Mesenchymal stem cell (in vitro differentiated cells and primary cell): ENCODE measurements at regions not wholly inside any gene's neighbourhood (a gene's known extent, or its start where the extent isn't known, plus 50 kb on each side); places are given as distances from the start of the nearest gene placed in this dataset.

Source experiments
- DNase-seq: peaks from one replicate; pipeline ENCODE4 v3.0.0-alpha.2; 2013
- H2AFZ ChIP-seq: one replicate; pipeline ENCODE4 v1.6.1; 2013; ENCODE audit warnings: low read depth, mild to moderate bottlenecking, control low read depth, inconsistent platforms, low read length, moderate library complexity
- H2AK5ac ChIP-seq: 2 replicates; pipeline ENCODE4 v1.6.1; 2013; ENCODE audit warnings: low read length, moderate library complexity, mild to moderate bottlenecking, inconsistent platforms; ENCODE audit not compliant: severe bottlenecking
- H2BK120ac ChIP-seq: one replicate; pipeline ENCODE4 v1.6.1; 2013; ENCODE audit warnings: low read depth, mild to moderate bottlenecking, inconsistent platforms, low read length, moderate library complexity
- H2BK12ac ChIP-seq, 2 experiments: one replicate each; pipeline ENCODE4 v1.6.1; 2013; ENCODE audit warnings: inconsistent platforms in 2 of 2, low read length in 2 of 2, mild to moderate bottlenecking in 2 of 2, moderate library complexity in 2 of 2, control low read depth in 1 of 2
- H2BK15ac ChIP-seq: one replicate; pipeline ENCODE4 v1.6.1; 2013; ENCODE audit warnings: mild to moderate bottlenecking, low read depth, inconsistent platforms; ENCODE audit not compliant: poor library complexity, severe bottlenecking
- H2BK5ac ChIP-seq: 2 replicates; pipeline ENCODE4 v1.6.1; 2013; ENCODE audit warnings: low read depth, mild to moderate bottlenecking, low read length, control low read depth, inconsistent platforms; ENCODE audit not compliant: poor library complexity, severe bottlenecking
- H3K14ac ChIP-seq, 2 experiments: one replicate each; pipeline ENCODE4 v1.6.1; 2013; ENCODE audit warnings: inconsistent platforms in 2 of 2, low read length in 2 of 2, control low read depth in 1 of 2, mild to moderate bottlenecking in 1 of 2, moderate library complexity in 1 of 2
- H3K18ac ChIP-seq, 2 experiments: one replicate each; pipeline ENCODE4 v1.6.1; 2013; ENCODE audit warnings: inconsistent platforms in 2 of 2, low read length in 2 of 2, control low read depth in 1 of 2, low read depth in 1 of 2, mild to moderate bottlenecking in 1 of 2
- H3K23ac ChIP-seq, 2 experiments: one replicate each; pipeline ENCODE4 v1.6.1; 2013; ENCODE audit warnings: inconsistent platforms in 2 of 2, low read length in 2 of 2, mild to moderate bottlenecking in 2 of 2, moderate library complexity in 2 of 2, control low read depth in 1 of 2
- H3K27ac ChIP-seq: 2 replicates; pipeline ENCODE4 v1.5.1; 2013; ENCODE audit warnings: mild to moderate bottlenecking, moderate library complexity, low read length, control low read depth, inconsistent platforms; ENCODE audit not compliant: poor library complexity, severe bottlenecking
- H3K27me3 ChIP-seq, 2 experiments: 2 replicates each; pipeline versions ENCODE4 v1.6.1 to v1.7.0; 2013; ENCODE audit warnings: low read length in 2 of 2, mild to moderate bottlenecking in 2 of 2, moderate library complexity in 2 of 2, control low read depth in 1 of 2, inconsistent platforms in 1 of 2; ENCODE audit not compliant: control insufficient read depth in 1 of 2, insufficient read depth in 1 of 2
- H3K36me3 ChIP-seq, 2 experiments: 2 replicates each; pipeline versions ENCODE4 v1.6.1 to v1.7.0; 2013; ENCODE audit warnings: low read length in 2 of 2, control low read depth in 1 of 2, inconsistent platforms in 1 of 2, low read depth in 1 of 2, mild to moderate bottlenecking in 1 of 2; ENCODE audit not compliant: insufficient read depth in 2 of 2, control insufficient read depth in 1 of 2
- H3K4ac ChIP-seq, 2 experiments: one replicate each; pipeline ENCODE4 v1.6.1; 2013; ENCODE audit warnings: inconsistent platforms in 2 of 2, low read length in 2 of 2, mild to moderate bottlenecking in 2 of 2, moderate library complexity in 2 of 2, control low read depth in 1 of 2, low read depth in 1 of 2
- H3K4me1 ChIP-seq: 2 replicates; pipeline ENCODE4 v1.6.1; 2013; ENCODE audit warnings: low read depth, low read length, control low read depth; ENCODE audit not compliant: control insufficient read depth, insufficient read depth
- H3K4me2 ChIP-seq: 2 replicates; pipeline ENCODE4 v1.6.1; 2013; ENCODE audit warnings: low read length, mild to moderate bottlenecking, inconsistent platforms; ENCODE audit not compliant: poor library complexity, severe bottlenecking
- H3K4me3 ChIP-seq, 2 experiments: 2 replicates each; pipeline versions ENCODE4 v1.5.1 to v1.7.0; 2013; ENCODE audit warnings: low read length in 2 of 2, mild to moderate bottlenecking in 2 of 2, control low read depth in 1 of 2, low read depth in 1 of 2; ENCODE audit not compliant: insufficient read depth in 1 of 2
- H3K79me1 ChIP-seq: replicated peaks from 2 replicates; pipeline ENCODE4 v1.6.1; 2013; ENCODE audit warnings: mild to moderate bottlenecking, control low read depth, low read length, inconsistent platforms; ENCODE audit not compliant: poor library complexity, severe bottlenecking
- H3K9ac ChIP-seq: 2 replicates; pipeline ENCODE4 v1.7.0; 2013; ENCODE audit warnings: mild to moderate bottlenecking, low read length, moderate library complexity
- H3K9me3 ChIP-seq: 2 replicates; pipeline ENCODE4 v1.7.0; 2013; ENCODE audit warnings: mild to moderate bottlenecking, low read length; ENCODE audit not compliant: control insufficient read depth
- H4K8ac ChIP-seq: one replicate; pipeline ENCODE4 v1.6.1; 2013; ENCODE audit warnings: inconsistent platforms, mild to moderate bottlenecking, low read length, moderate library complexity
- H4K91ac ChIP-seq: one replicate; pipeline ENCODE4 v1.6.1; 2013; ENCODE audit warnings: mild to moderate bottlenecking, low read length, inconsistent platforms
- WGBS: methylation state at CpG from one replicate; pipeline ENCODE4 v1.1.7; 2013; ENCODE audit warnings: mixed read lengths; 5-methylcytosine and 5-hydroxymethylcytosine counted together

DNA sequence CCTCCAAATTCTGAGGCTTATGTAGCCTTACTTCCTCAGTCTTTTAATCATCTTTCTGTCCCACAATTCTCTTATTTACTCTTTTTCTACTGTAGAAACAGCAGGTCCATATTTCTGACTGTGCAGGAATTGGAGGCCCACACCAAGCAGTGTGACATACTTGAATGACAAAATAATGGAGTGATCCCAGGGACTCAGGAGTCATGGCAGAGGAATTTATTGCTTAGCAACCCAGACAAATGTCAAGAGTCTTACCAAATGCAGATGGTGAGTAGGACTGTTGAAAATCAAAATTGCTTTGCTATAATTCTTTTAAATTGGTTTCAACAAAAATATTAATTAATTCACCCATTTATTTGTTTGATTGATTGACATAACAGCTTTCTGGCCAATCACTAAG is 59.9 kb downstream of the HTR1B start:
- Histone ChIP-seq H3K27ac (no peak overlapping the region), H3K4me2 (no peak overlapping the region), H3K4me1 (no peaks in the 10 kb centered on the region), H3K18ac (no peak overlapping the region), H3K9me3 (no peaks in the 10 kb centered on the region), H4K8ac (no peak overlapping the region), H4K91ac (no peak overlapping the region), H3K27me3 (no peaks in the 10 kb centered on the region), H3K79me1 (no peaks in the 10 kb centered on the region), H3K23ac (no peak overlapping the region), H2BK120ac (no peak overlapping the region), H2BK12ac (no peak overlapping the region), H3K36me3 (no peaks in the 10 kb centered on the region), H3K9ac (peak overlapping the region; percentile 54), H2AFZ (no peak overlapping the region), H3K4ac (no peak overlapping the region), H2BK15ac (no peak overlapping the region), H2AK5ac (no peak overlapping the region), H3K4me3 (no peak overlapping the region), H2BK5ac (no peak overlapping the region), H3K14ac (no peak overlapping the region)
- DNase-seq = peak; percentile 67

- WGBS = 58% methylated on average over 1 of the region's 2 CpGs
- H3K9me3 ChIP-seq = no peaks in the 10 kb centered on the region
Observed at GRCh38 chr6:77401231-77401630, 62.1 kb downstream of the HTR1B start.

DNA sequence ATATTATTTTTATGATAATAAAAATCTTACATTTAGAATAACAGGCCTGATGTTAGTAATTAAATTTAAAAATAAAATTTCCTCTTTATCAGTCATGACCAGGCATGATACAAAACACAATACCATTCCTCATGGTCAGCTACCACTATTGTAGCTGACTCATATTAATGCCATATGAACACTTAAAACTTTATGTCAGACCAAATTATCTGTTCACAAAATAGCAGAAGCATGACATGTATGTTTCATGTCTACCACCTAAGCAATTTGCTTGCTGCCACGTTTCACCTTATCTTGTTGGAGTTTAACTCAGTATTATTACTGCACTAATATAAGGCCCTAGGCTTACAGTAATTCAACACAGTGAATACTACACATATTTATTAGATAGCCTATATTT is 65.7 kb downstream of the HTR1B start:
- no peaks in the 10 kb centered on the region for H3K36me3 ChIP-seq
- H3K9ac ChIP-seq = no peak overlapping the region
- H3K23ac ChIP-seq = no peak overlapping the region
- no peak overlapping the region for H2AK5ac ChIP-seq
- H2BK15ac ChIP-seq = no peak overlapping the region
- H3K4me3 ChIP-seq = no peak overlapping the region
- no peak overlapping the region for H4K8ac ChIP-seq
- no peak overlapping the region for H3K4me2 ChIP-seq
- no peak overlapping the region for H3K14ac ChIP-seq
- no peak overlapping the region for H2AFZ ChIP-seq
- WGBS = no CpG with 5 or more reads among the region's 1 CpG
- no peak overlapping the region for H3K27ac ChIP-seq
- no peaks in the 10 kb centered on the region for H3K9me3 ChIP-seq
- H3K18ac ChIP-seq = no peak overlapping the region
- no peak overlapping the region for H2BK5ac ChIP-seq
- no peak overlapping the region for H2BK12ac ChIP-seq
- no peak overlapping the region for H3K4ac ChIP-seq
- H3K27me3 ChIP-seq = no peaks in the 10 kb centered on the region
- no peak overlapping the region for H4K91ac ChIP-seq
- H2BK120ac ChIP-seq = no peak overlapping the region
- no peaks in the 10 kb centered on the region for H3K4me1 ChIP-seq
- no peak for DNase-seq
- no peaks in the 10 kb centered on the region for H3K79me1 ChIP-seq

More at GRCh38 chr6:77401231-77401630, 62.1 kb downstream of the HTR1B start:
- Histone ChIP-seq H3K23ac (no peak overlapping the region), H4K91ac (no peak overlapping the region), H2BK15ac (no peak overlapping the region), H2BK5ac (no peak overlapping the region), H3K14ac (no peak overlapping the region), H3K9ac (no peak overlapping the region), H3K4me2 (no peak overlapping the region), H3K79me1 (no peaks in the 10 kb centered on the region), H3K4me1 (no peaks in the 10 kb centered on the region), H3K18ac (no peak overlapping the region), H2AK5ac (no peak overlapping the region), H3K27me3 (no peaks in the 10 kb centered on the region), H4K8ac (no peak overlapping the region), H2BK12ac (no peak overlapping the region), H3K4me3 (no peak overlapping the region), H2AFZ (no peak overlapping the region), H3K36me3 (no peaks in the 10 kb centered on the region), H3K4ac (no peak overlapping the region), H3K27ac (no peak overlapping the region), H2BK120ac (no peak overlapping the region)
- DNase-seq = no peak

DNA sequence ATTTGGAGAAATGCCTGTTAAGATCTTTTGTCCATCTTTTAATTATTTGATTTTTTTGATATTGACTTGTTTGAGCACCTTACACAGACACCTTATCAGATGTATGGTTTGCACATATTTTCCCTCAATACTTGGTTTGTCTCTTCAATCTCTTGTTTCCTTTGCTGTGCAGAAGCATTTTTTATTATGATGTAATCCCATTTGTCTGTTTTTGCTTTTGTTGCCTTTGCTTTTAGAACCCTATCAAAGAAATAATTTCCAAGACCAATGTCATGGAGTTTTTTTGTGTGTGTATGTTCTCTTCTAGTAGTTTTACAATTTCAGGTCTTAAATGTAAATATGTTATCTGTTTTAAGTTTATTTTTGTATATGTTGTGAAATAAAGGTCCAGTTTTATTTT is 73.9 kb downstream of the HTR1B start:
- no peak overlapping the region for H2BK12ac ChIP-seq
- H3K27me3 ChIP-seq = no peaks in the 10 kb centered on the region
- H3K4me2 ChIP-seq = no peak overlapping the region
- no peak overlapping the region for H3K9ac ChIP-seq
- H2BK5ac ChIP-seq = no peak overlapping the region
- no peak overlapping the region for H4K8ac ChIP-seq
- no peaks in the 10 kb centered on the region for H3K79me1 ChIP-seq
- no peak overlapping the region for H3K4me3 ChIP-seq
- H3K27ac ChIP-seq = no peak overlapping the region
- no peak for DNase-seq
- no peaks in the 10 kb centered on the region for H3K4me1 ChIP-seq
- no peak overlapping the region for H2AK5ac ChIP-seq
- no peak overlapping the region for H3K4ac ChIP-seq
- H4K91ac ChIP-seq = no peak overlapping the region
- no peaks in the 10 kb centered on the region for H3K9me3 ChIP-seq
- no peaks in the 10 kb centered on the region for H3K36me3 ChIP-seq
- H2AFZ ChIP-seq = no peak overlapping the region
- no peak overlapping the region for H3K14ac ChIP-seq
- no peak overlapping the region for H2BK120ac ChIP-seq
- H2BK15ac ChIP-seq = no peak overlapping the region
- no peak overlapping the region for H3K23ac ChIP-seq
- H3K18ac ChIP-seq = no peak overlapping the region
